GM18909 (cell line): ENCODE measurements at regions not wholly inside any gene's neighbourhood (a gene's known extent, or its start where the extent isn't known, plus 50 kb on each side); places are given as distances from the start of the nearest gene placed in this dataset.

ENCODE experiments used
- ATAC-seq: cut with Tn5 transposase; IDR thresholded peaks from one replicate; pipeline ENCODE4 v1.9.1; 2021; ENCODE audit warnings: mild to moderate bottlenecking; ENCODE audit not compliant: unreplicated experiment, poor library complexity

DNA sequence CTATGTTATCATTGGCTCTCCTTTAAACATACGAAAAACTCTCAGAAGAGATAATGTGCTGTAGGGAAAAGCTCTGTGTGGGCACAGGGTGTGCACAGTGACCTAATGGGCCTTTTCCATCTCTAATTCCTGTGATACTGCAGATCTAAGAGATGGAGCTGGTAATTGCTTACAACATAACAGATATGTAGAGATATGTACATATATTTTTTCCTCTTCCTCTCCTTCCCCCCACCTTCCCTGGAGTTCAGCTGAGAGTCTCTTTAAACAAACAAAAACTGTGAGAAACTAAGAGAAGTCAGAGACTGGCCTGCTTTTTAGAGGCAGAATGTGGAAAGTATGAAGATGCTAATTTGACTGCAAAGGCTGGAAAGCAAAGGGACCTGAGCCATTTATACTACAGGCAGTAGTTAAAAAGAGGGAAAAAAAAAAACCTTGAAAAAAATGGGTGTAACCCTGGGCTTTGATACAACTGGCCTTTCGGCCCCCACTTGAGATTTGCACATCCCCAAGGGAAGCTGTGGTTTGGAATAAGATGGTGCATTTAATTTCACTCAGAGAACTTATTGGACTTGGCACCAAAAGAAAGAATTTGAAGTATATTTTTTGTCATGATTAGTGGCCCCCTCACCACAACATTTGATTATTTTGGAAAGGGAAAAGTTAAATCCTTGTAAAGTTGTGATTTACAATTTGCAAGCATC is 502.2 kb upstream of the ZEB2 start:
- no peak for ATAC-seq

GRCh38 chr2:145020694-145021093 is 500.8 kb upstream of the ZEB2 start:
- ATAC-seq: no peak

GRCh38 chr2:145020139-145020538 is 500.2 kb upstream of the ZEB2 start:
- ATAC-seq: no peak

GRCh38 chr2:145018502-145018901 is 498.6 kb upstream of the ZEB2 start:
- no peak for ATAC-seq

GRCh38 chr2:145017149-145017548 is 497.2 kb upstream of the ZEB2 start:
- no peak for ATAC-seq

GRCh38 chr2:145016711-145017110 is 496.8 kb upstream of the ZEB2 start:
- no peak for ATAC-seq

GRCh38 chr2:145015561-145015960 is 495.6 kb upstream of the ZEB2 start:
- ATAC-seq: no peak

- ATAC-seq: no peak
These were observed 492.9 kb upstream of the ZEB2 start for GRCh38 chr2:145012806-145013205.

DNA sequence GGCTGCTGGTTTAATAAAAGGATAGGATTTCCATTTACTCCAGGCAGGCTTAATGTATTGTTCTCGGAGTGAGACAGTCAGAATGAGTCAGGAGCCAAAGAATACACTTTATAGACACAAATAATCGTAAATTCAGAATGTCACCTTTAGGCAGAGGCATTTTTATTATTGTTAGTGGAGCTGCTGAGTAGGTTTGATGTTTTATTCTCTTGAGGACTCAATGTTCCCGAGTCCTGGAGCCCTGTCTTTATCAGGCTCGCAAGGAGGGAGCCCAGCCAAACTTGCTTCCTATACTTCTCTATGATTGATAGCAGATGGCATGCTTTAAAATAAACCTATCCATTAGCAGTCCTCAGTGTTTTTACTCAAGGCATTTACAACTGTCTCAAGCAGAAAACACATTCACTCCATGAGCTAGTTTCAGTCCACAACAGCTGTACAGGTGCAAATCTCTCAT is 492.3 kb upstream of the ZEB2 start:
- ATAC-seq: no peak

- no peak for ATAC-seq
These were observed 490.7 kb upstream of the ZEB2 start for GRCh38 chr2:145010635-145011034.

DNA sequence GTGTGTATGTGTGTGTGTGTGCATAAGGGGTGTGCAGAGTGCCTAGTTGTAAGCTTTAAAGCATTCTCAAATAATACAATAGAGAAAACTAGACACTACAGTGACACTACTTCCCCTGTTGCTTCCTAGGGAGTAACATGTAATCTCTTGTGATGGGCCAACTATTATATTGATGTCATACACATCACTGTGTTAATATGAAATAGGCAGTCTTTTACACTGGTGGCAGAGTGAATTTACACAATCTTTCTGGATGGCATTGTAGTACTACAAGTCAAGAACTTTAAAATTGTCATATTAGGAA is 488.0 kb upstream of the ZEB2 start:
- no peak for ATAC-seq

DNA sequence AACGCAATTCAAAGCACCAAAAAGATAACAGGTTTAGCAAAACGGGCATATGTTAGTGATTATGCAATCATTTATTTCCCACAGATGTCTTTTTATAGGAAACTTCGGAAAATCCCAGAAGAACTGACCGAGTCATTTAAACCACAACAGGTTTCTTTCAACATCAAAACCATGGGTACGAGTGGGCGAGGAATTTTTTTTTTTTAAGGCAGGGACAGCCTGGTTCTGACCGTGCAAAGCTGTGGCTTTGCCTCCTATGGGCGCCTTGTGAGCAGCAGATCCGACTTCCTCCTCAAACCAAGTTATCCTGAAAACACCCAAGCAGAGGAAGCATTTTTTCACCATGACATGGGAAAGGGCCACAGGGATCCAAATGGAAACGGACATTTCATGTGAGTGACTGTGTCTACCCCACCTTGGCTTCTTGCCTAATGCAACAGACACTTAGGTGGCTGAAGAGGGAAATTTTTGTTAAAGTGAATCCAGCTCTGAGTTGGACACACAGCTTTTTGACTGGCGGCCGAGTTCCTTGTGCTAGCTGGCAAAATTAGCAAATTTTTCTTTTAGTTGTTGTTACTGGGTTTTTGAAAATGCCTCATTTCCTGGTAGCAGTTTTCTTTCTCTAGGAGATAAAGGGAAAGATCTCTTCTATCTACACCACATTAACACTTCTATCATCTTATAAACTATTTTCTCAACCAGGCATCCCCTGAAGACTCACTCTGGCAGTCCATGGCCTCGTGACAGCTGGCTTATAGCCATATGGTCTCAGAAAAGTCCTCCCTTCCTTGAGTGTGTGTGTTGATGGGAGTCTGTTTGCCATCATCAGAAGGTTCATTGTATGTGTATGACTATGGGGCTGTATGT is 487.4 kb upstream of the ZEB2 start:
- ATAC-seq: no peak

DNA sequence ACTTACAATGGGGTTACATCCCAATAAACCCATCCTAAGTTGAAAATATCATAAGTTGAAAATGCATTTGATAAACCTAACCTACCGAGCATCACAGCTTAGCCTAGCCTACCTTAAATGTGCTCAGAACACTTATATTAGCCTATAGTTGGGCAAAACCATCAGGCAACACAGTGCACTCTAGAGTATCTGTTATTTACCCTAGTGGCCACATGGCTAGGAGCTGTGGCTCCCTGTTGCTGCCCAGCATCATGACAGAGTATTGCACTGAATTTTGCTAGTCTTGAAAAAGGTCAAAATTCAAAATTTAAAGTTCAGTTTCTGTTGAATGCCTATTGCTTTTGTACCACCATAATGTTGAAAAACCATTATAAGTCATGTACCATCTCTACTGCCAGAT is 482.7 kb upstream of the ZEB2 start:
- no peak for ATAC-seq

GRCh38 chr2:145000376-145000775 is 480.5 kb upstream of the ZEB2 start:
- ATAC-seq: no peak

- ATAC-seq: no peak
These were observed 480.0 kb upstream of the ZEB2 start for GRCh38 chr2:144999936-145000335.

DNA sequence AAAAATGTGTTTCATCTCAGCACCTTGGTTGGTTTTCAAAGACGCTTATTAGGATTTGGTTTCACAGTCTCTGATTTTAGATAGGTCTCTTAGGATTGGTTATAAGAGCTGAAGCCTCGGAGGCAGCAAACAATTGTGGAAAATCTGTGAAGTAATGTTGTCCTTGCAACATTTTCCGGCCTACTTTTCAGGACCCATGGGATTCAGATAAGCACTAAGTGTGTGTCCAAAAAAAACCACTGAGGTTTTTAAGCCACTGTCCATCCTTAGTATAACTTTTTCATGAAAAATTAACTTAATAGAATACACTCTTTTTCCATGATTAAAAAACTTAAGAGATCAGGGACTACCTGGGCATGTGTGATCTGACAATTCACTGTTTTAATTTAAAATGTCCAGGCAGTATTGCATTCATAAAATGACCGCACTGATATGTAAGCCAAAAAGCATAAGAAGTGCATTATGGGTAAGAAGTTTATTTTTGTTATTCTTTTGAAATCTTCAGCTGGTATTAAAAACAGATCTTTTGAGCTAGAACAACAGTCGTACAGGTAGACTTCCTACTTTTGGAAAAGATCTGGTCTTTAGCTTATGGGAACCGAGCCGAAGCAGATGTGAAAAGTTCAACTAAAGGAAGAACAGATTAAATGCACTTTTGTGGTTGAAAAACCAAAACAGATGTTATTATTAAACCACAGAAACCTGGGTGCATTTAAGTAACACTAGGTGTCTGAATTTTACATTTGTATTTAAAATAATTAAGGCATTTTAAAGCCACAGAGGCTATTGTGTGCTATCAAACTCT is 479.4 kb upstream of the ZEB2 start:
- ATAC-seq: no peak

DNA sequence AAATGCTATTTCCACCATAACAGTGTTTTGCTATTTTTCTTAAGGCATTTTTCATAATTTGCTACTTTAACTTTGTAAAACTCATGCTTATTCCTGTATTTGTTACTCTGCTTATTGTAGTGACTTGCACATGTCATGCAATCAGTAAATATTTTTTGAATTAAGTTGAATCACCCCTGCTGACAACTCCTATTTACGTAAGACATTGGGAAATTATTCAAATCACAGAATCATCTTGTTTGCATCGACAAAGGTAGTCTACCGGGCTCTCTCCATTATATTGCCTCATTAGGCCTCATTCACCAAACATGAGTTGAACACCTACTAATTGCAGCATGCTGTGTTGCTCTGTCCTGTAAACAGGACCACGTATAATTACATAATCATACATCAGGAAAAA is 478.5 kb upstream of the ZEB2 start:
- ATAC-seq: no peak

DNA sequence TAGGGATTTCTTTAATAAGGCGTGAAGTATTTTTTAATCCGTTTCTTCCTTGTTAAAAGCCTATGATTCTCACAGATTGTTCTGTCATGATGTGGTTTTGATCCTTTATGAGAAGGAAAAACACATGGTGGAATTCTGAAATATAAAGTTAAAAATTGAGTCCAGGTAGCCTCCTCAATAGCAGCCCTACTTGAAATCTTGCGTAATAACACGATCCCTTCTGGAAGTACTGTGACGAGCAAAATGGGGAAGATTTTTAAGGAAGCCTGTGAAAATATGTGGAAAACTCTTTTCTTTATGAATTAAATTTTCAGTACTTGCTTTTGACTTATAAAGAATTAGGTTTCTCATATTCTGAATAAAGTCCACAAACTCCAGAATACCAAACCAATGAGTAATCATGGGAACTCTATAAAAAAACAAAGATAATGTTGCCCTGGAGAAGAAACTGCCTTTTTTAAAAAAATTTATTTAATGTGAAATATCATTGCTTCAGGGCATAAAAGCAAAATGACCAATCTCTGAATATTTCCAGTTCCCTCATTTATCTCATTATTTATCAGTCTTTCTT is 476.4 kb upstream of the ZEB2 start:
- ATAC-seq: no peak

DNA sequence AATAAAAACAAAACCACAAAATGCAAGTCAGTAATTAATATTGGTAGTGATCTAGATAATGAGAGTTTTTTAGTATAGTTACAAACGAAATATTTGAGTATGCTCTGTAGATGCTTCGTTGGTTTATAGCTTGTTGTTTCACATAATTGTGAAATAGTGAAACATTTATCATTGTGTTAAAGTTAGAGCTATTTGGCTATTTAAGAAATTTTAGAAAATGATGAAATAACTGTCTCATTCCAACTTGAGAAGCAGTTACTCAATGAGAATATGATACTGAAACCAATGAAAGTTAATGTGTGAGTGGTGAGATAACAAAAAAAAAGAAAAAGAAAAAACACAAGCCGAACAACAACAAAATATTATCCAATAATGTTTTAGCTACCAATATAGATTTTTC is 475.6 kb upstream of the ZEB2 start:
- ATAC-seq: no peak

DNA sequence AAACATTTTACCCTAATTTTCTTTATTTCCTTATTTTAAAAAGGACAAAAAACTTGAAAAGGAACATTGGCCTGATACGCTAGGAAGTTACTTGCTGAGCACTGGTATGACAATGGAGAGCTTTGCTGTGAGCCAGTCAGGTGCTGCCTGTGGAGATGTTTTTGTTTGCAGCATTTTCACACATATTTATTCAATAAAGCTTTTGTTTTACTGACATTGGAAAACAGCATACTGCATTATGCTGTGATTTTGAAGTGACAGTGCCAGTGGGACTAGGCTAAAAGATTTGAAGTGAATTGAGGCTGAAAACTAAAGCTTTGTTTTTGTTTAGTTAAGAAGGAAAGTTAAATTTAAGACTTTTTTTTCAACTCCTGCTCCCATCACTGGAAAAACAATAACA is 470.7 kb upstream of the ZEB2 start:
- ATAC-seq: no peak
